T-helper 9 cell (primary cell): ENCODE measurements at regions not wholly inside any gene's neighbourhood (a gene's known extent, or its start where the extent isn't known, plus 50 kb on each side); places are given as distances from the start of the nearest gene placed in this dataset.
"Not testable (repeated sequence)": the region's sequence is repeated elsewhere in the genome, so short reads cannot be mapped to it uniquely, and the experiment has no call there.

Source experiments
- DNase-seq: peaks from one replicate; pipeline ENCODE4 v3.0.0-alpha.2; 2020

DNA sequence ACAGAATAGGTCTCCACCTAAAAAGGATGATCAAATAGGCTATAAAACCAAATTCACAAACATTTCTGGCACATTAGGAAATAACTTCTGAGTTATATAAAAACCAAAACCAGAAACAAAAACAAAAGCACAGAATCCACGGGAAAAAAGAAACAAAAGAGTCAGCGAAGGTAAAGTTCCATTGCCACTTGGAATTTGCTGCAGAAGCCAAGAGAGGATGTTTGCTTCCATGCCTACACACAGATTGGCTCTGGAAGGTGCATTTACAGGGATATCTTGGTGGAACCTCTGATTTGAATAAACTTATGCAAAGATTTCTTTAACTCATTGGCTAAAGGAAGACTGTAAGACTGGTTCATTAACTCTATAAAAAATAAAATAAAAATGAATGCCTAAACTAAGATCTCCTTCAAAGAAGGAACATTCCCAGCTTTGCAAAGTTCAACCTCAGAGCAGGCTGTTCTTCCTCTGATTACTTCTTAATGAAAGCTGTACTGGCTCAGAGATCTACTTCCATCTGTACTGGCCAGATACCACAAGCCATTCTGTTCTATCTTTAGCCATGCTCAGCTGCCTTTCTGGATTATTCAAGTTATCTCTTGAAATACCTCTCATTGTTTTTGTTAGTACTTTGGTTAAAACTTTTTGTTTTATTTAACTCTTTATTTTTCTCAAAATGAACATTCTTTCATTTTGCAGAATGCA, 537.5 kb upstream of the CCDC54 start:
- DNase-seq = no peak

DNA sequence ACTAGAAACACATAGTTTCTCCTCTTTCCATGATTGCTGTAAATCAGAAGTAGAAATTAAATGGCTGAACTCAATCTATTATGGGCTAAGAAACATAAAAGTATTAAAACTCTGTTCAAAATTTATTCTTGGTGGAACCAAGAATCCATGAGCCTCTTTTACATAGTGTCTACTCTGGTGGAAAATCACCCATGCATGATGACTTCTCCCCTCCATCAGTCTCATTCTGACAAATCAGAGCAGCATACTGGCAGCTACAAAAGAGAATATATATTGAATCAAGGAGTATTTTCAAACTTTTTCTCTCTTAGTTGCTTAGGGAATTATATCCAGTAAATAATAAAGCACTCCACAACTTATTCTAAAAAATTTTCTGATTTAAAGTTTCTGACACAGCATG, 536.9 kb upstream of the CCDC54 start:
- no peak for DNase-seq

DNA sequence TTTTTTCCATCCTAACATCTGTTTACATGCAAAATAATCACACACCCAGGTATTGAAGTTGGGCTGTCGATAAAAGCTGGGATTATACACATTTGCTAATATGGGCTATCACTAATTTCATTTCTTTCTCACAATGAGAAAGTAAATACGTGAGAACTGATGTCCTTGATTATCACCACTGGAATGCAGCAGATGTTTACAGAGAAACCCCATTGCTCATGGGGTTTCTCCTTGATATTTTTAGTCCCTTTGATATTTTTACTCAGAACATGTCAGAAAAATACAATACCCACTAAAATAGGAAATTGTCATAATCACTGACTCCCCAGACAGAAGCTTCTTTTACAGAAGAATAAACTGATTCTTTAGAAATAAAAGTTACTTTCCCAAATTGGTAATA, 535.1 kb upstream of the CCDC54 start:
- no peak for DNase-seq

DNA sequence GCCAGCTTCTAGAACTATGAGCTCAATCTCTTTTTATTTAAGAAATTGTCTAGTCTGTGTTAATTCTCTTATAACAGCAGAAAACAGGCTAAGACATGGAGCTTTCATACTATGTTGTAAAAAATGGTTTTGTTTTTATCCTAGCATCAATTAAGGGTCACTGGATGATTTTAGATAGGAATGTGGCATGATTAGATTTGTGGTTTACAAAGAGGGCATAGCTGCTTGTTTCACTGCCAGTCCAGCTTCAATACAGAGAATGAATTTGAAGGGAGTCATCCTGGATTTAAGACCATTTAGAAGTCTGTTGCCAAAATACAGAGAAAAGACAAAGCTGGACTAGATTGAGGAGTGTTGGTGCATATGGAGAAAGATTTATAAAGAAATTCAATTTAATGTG, 532.6 kb upstream of the CCDC54 start:
- no peak for DNase-seq

DNA sequence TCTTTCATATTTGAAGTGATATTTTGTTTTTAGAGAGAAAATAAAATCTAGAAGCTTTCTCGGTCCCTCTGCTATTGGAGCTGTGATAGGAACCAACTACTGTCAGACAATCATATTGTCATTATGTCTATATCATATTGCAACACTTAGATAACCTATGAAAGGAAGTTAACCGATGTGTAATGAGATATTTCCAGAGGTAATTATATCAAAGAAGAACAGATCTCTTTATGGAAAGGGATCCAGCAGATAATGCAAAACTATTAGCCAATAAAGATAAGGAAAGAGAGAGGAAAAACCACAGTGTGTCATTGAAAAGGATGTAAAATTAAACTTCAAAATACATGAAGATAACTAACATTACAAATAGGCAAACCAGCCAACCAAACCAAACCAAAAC, 529.1 kb upstream of the CCDC54 start:
- no peak for DNase-seq

DNA sequence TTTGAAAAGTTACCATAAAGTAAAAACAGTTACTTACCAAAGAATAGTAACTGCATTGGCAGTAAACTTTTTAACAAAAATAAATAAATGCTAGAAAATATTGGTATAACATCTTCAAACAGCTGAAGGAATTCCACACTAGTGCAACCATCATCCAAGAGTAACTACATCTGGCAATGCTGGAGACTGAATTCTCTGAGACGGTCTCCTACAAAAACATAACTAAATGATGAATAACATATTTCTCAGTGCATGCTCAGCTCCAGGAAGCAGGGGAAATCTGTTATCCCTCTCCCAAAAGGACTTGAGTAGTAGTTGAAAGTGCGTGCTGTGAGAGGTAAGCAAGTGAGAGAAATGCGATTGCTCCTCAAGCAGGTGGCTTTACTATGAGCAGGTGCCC, 526.8 kb upstream of the CCDC54 start:
- no peak for DNase-seq

DNA sequence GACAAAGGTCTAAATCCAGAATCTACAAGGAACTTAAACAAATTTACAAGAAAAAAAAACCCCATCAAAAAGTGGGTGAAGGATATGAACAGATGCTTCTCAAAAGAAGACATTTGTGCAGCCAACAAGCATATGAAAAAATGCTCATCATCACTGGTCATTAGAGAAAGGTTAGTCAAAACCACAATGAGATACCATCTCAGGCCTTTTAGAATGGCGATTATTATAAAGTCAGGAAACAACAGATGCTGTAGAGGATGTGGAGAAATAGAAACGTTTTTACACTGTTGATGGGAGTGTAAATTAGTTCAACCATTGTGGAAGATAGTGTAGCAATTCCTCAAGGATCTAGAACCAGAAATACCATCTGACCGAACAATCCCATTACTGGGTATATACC, 518.9 kb upstream of the CCDC54 start:
- not testable (repeated sequence) for DNase-seq

DNA sequence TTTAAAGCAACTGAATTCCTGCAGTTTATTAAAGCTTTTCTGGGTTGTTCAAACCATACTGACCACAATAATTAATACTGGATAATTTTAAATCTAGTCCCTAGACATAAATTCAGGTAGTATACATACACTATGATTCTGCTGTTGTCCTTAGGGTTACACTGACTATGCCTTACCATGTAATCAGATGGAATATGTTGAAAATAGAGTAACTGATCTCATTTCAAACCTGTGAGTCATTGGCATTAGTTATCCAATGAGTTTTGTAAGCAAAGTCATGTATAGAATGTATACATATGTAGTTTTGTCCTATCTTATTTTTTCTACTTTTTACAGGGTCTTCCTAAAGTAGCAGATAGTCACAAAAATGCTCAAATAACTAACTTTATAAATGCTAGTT, 517.1 kb upstream of the CCDC54 start:
- no peak for DNase-seq

DNA sequence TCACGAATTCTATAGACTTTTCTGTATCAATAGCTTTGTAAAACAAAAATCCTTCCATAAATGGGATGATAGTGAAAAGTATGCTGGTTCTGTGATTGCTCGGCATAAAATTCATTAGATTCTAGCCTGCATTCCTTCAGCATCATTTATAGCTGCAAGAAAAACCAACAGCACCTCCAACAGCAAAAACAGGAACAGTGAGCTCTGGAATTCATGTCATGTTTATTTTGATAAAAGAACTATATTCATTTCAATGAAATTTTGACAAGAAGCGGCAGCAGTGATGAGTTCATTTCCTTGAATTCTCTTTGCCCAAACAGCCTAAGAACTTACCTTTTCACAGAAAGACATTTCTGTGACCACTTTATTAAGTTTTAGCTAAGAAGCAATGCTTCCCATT, 515.2 kb upstream of the CCDC54 start:
- no peak for DNase-seq

DNA sequence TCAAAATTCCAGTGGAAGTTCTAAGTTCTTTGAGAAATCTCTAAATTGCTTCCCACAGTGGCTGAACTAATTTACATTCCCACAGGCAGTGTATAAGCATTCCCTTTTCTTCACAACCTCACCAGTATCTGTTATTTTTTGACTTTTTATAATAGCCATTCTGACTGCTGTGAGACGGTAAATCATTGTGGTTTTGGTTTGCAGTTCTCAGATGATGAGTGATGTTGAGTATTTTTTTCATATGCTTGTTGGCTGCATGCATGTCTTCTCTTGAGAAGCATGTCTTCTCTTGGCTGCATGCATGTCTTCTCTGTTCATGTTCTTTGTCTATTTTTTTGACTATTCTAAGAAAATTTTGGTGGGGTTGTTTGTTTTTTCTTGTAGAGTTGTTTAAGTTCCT, 499.6 kb upstream of the CCDC54 start:
- DNase-seq = no peak

DNA sequence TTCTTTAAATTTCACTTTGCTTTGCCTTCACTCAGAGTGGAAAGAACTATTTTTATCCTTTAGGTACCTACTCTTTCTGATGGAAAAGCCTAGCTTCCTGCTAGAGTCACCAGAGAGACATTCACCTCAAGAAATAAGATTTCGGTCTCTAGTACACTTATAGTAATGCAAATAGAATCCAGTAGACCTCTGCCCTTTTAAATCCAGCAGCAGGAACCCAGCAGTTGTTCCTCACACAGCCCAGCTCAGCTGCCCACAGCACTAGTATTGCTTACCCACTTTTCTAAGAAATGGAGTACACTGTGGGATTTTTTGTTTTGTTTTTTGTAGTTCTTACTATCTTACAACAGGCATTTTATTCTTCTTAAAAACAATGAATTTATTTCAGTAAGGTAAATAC, 497.0 kb upstream of the CCDC54 start:
- DNase-seq = no peak

DNA sequence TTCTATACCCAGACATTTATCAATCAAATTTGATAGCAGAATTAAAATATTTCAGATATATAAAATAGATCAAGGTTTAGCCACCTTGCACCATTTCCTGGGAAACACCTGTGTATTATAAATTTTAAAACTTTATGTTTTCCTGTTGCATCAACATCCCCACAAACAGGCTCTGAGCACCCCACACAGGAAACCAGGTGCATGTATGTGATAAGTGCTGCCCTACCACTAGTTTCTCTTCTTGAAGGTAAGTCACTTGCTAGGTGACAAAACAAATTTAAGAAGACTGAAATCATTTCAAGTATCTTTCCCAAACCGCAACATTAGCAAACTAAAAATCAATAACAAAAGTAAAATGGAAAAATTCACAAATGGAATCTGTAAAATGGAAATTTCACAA, 496.1 kb upstream of the CCDC54 start:
- DNase-seq = no peak

DNA sequence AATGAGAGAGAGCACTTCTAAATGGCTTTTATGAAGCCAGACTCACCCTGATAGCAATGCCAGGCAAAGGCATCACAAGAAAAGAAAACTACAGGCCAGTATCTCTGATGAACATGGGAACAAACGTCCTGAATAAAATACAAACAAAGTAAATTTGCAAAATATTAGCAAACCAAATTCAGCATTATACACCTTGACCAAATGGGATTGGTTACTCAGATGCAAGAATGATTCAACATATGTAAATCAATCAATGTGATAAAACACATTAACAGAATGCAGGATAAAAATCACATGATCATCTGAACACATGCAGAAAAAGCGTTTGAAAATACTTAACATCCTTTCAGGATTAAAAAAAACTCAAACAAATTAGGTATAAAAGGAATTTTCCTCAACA, 494.9 kb upstream of the CCDC54 start:
- DNase-seq = no peak

DNA sequence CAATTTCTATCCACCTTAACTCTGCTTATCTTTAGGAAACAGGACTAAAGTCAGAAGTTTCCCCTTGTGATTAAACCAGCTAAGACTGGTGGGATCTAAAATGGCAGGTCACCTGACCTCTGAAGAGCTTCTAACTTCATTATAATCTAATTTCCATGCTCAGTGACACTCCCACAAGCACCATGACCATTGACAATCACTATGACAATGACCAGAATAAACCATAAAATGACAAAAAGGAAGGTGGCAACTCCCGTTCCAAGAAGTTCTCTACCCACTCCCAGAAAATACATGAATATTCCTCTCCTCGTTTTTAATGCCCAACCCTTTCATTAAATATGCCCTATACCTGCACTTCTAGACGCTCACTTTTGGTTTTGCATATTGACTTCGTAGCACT, 471.2 kb upstream of the CCDC54 start:
- no peak for DNase-seq

DNA sequence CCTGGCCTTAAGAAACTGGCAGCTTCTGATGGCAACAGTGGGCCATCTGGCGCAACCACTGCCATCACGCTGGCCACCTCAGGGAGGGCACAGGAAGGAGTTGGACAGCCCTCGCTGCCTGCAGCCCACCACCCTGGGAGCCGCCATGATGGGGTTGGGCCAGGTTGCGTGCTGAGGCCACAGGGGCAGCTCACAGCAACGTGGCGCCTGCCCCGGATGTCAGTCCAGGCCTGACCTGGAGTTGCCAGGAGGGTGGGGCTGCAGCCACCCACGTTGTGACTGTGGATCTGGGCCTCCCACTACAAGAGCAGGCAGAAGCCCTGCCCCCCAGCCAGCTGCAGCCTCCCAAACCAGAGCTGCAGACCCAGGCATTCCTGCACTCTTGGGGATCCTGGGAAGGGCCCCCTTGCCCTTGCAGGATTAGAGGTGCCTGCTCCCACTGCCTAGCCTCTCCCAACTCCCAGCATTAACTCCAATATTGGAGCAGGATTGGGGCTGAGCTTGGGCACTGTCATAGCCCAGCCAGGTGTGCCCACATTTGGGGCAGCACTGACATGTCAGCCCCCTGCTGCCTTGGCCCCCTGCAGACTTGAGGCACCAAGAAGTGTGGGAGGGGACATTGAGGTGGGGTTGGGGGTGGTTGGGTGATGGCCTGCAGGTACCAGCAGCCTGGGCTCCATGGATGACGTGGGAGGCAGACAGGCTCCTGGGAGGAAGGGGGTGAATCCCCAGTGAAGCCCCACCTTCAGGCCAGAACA, 468.9 kb upstream of the CCDC54 start:
- no peak for DNase-seq

DNA sequence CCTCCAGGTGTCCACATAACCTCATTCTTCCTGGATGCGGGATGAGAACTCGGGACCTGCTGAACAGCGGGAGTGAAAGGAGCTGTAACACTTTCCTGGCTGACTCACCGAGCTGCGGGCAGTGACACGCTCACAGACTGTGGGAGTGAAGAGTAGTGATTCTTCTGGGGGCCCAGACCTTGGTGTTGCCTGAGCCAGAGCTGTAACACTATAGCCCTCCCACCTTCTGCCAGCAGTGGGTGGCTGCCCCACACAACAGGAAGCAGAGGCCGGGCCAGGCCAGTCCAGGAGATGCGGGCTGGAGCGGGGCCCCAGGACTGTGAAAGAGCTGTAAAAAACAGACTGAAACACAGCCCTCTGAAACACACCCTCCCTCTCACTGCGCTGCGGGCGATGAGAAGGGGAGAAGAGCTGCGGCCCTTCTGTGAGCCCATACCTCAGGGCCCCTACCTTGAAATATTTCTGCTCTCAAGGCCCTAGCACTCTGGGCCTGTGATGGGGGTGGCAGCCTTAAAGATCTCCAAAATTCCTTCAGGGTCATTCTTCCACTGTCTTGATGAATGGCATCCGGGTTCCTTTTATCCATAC, 464.0 kb upstream of the CCDC54 start:
- no peak for DNase-seq

DNA sequence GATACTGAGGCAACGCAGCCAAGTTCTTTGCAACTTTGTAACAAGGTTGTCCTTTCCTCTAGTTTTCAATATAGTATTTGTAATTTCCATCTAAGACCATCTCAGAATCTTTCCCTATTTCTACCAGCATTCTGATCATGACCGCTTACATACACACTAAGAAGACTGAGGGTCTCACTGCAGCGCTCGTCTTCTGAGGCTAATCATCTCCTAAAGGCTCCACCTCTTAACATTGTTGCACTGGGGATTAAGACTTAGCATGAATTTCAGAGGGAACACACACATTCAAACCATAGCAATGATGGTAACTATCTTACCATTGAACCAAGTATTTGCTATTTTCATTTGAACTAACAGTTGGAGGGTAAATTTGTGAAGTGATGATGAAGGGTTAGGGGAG, 463.3 kb upstream of the CCDC54 start:
- no peak for DNase-seq

DNA sequence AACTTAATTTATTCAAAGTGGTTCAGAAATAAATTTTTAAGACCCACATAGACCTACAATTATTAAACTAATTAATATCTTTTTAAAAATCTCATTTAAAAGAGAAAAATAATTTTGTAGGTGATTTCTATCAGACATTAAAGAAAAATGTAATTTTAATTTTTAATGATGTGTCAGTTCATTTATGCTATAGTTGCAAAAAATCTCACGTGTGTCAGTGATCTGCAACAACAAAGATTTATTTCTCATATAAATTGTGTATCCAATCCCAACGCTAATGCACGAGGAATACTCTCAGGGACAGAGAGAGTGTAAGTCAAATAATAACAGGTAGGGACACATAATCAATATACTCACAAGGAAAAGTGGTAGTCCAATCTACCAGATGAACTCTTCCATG, 456.6 kb upstream of the CCDC54 start:
- DNase-seq = no peak

DNA sequence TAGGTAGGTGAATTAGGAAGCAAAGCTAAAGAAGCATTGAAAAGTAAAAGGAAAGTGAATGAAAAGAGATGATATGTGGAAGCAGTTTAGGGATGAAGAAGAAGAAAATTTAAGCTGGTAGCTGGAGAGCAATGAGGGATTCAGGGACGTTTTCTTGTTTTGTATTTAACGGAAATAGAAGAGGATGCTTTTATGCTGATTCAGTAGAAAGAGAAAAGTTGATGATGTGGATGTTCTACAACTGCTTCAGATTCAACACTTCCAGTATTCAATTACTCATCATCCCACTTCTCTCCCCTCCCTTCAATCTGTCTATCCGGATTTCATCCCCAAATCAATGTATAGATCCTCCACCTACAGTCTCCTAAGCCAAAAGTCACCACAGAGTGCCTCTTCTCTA, 448.2 kb upstream of the CCDC54 start:
- no peak for DNase-seq

DNA sequence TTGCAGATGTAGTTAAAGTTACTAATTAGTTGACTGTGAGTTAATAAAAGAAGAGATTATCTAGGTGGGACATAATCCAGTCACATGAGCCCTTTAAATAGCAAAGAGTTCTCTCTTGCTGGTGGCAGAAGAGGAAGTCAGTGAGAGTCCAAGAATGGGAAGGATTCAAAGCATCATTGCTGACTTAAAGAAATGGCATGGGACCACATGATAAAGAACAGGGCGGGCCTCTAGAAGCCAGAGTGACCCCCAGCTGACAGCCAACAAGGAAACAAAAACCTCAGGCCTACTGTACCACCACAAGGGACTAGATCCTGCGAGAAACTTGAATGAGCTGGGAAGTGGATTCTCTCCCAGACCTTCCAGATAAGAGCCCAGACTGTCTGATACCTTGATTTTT, 447.2 kb upstream of the CCDC54 start:
- DNase-seq = no peak

DNA sequence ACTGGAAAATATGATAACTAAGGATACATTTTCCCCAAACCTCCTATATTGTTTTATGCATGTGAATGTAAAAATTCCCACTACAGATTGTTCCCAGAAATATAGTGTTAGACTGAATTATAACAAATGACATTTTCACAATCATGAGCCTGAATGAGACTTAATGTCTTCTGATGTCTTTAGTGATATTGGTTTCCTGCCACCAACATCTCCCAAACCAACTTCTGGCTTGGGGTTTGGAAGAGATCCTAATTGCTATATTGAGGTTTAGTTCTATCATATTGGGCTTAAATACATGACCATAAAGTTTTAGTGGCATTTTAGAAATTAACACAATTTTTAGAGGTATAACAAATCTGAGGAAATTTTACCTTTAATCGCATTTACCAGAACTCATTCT, 445.3 kb upstream of the CCDC54 start:
- DNase-seq = no peak

DNA sequence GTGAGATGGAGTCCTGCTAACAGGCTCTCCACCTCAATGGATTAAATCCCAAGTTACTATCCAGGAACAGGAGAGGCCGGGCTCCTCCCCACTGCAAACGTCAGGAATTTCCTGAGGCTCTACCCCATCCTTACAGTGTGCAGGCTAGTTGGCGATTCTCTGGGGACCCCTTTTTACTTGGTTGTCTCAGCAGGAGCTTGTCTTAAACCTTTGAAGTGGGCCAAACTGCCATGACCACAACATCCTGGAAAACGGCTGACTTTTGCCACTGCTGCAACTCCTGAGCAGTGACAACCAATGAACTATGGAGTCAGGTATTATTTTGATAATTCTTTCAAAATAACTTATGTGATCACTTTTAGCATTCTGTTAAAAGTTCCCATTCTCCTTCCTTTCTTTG, 440.9 kb upstream of the CCDC54 start:
- DNase-seq = no peak

DNA sequence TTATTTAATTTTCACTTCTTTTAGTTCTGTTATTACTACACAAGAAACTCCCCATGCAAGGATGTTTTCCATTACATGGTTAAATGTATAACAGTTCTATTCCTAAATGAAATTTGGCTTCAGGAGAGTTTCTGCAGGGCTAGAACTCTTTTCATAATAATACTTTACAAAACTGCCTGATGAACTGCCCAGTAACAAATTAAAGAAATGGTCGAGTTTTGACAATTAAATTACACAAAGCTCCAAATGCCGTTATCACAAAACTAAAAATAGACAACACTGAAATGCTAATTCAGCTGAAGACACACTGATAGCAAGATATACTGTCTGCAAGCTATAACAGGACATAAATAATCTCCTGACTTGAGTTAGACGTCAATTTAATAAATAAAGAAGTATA, 435.2 kb upstream of the CCDC54 start:
- DNase-seq = no peak

DNA sequence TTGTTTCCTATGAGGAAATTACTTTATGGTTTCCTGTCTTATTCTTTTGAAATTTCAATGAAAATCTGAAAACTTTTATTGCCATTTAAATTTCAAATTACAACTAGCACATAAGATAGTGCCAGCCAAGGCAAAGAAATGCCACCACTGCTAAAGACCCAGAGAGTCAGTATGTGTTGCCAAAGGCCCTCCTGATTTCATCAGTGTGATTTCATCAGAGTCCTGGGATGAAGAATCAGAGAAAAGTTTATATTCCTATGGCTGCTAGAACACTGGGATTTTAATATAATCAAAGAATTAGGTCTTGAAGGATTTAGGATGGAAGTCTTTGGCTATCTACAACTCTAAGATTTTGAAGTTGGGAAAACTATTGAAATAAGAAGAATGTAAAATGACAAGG, 434.2 kb upstream of the CCDC54 start:
- no peak for DNase-seq

DNA sequence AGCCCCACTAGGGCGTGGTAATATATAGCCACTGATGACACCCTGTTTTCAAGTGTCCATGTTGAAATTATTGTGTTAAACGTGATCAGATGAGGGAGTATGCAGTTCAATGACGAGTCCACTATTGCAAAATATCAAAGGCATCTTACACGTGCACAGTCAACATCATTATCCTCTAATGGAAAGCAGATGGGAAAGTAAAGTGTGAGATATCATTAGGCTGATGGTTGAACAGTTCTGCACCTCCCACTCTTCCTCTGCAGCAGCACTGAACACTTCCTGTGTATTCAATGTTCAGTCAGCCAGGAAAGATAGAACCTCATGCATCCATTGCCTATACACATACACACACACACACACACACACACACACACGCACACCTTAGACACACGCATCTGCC, 431.8 kb upstream of the CCDC54 start:
- no peak for DNase-seq
